ENCODE measurements at regions not wholly inside any gene's neighbourhood (a gene's known extent, or its start where the extent isn't known, plus 50 kb on each side); places are given as distances from the start of the nearest gene placed in this dataset.
"Not testable (repeated sequence)": the region's sequence is repeated elsewhere in the genome, so short reads cannot be mapped to it uniquely, and the experiment has no call there.

GRCh38 chr10:81109200-81109752, 571.6 kb downstream of the SH2D4B start:
- no peak for DNase-seq (ENCODE audit: low read depth)

DNA sequence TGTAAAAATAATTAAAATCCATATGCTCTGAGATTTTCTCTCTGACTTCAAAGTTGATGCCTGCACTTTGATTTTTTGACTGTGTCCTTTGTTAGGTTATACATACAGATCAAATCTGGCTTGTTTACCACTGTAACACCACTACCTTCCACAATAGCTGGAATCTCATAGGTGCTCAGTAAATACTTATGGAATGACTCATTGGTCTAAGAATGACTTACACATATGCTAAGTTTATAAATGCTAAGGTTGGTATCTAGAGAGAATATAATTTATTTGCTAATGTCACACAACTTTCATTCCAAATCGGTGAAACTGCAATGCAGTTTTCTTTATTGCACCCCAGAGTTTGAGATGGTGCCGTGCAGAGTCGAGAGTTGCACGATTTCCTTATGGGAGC, 578.5 kb downstream of the SH2D4B start:
- DNase-seq (ENCODE audit: low read depth): no peak

- DNase-seq (ENCODE audit: low read depth): no peak
Measured at GRCh38 chr10:81116990-81117389, 579.3 kb downstream of the SH2D4B start.

DNA sequence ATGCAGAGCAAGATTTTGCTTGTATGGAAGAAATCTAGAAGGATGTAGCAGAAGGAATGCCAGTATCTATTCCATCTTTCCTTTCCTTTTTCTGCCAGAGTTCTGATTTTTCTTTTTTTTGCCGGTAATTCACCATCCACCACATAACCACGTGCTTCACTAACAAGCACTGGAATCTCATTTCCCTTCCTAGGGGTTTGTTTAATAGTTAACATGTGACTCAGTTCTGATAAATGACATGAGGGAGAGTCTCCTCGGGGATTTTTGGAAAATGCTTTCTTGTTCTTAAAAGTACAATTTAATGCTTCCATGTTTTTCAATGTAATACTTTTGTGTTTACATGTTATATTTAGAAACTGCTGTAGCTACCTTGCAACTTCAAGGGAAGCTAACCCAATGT, 590.2 kb downstream of the SH2D4B start:
- no peak for DNase-seq (ENCODE audit: low read depth)

DNA sequence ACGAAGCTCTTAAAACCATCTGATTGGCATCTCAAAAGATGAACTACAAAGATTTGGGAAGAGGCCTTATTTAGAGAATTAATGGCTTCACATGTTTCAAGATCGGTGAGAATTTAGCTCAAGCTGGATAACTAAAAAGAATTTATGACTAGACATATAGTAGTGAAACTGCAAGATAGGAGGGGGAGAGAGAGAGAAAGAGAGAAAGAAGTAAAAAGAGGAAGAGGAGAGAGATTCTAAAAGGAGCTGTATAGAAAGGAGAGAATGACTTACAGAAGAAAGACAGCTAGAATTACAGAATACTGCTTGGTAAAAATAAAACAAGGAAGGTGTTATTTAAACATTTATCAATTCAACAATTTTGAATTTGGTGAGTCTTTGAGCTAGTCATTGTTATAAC, 592.3 kb downstream of the SH2D4B start:
- no peak for DNase-seq (ENCODE audit: low read depth)

DNA sequence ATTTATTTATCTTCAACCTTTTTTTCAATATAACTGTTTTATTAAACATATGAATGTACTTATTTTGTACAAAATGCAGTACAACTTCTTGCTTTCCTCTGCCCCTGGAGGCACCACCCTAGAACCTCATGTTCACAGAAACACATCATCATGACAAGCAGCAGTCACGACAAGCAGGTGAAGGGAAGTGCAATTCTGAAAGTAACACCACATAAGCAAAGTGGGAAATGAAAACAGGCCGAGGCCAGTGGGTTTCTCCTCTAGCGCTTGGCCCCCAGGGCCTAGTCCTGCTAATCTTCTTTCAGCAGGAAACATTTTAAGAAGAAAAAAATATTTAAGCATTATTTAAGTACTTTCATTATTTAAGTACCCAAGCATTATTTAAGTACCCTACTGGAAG, 598.1 kb downstream of the SH2D4B start:
- no peak for DNase-seq (ENCODE audit: low read depth)

DNA sequence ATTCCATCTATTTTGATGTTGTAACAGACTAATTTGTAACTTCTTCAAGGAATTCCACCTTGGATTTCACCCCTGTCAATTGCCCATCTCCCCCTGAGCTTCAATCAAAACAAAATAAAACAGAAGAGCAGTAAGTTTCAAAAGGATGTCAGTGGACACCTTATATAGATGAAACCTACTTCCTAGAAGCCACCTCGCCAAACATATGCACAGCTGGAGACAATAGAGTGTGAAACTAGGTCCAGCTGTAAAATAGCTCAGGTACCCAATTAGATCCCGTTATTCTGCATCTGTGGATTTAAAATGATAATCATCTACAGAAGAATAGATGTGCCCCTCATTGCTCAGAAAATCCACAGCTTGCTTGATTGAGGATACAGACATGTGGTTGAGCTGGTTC, 598.6 kb downstream of the SH2D4B start:
- DNase-seq (ENCODE audit: low read depth): no peak

- DNase-seq (ENCODE audit: low read depth): no peak
Measured at GRCh38 chr10:81145975-81146374, 608.3 kb downstream of the SH2D4B start.

GRCh38 chr10:81146436-81146835, 608.7 kb downstream of the SH2D4B start:
- DNase-seq (ENCODE audit: low read depth): no peak

GRCh38 chr10:81152656-81153055, 615.0 kb downstream of the SH2D4B start:
- no peak for DNase-seq (ENCODE audit: low read depth)

GRCh38 chr10:81157681-81158080, 620.0 kb downstream of the SH2D4B start:
- DNase-seq (ENCODE audit: low read depth): no peak

DNA sequence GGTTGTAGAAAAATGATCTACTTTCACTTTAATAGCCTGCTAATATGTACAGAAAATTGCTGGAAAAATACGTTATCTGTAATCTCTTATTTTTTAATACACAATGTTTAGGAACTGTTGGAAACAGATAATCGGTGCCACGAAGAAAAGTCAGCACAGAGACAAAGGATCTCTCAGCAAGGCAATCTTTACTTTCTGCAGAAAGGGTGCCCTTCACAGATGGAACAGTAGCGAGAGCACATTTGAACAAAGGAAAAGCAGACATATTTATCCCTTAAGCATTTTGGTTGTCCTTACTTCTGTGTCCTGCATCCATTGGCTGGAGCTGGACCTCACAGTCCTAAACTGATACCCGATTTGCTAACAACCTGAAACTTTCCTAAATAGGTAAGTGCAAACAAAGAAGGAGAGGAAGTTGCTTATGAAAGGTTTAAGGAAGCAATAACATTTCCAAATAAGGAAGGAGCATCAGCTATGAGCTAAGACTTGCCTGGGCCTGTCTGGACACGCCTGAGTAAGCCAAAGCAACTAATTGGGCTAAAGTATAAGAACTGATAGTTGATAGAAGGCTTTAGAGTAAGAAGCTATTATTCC, 640.0 kb downstream of the SH2D4B start:
- DNase-seq (ENCODE audit: low read depth): no peak

- DNase-seq (ENCODE audit: low read depth): no peak
Measured at GRCh38 chr10:81179324-81179723, 641.6 kb downstream of the SH2D4B start.

GRCh38 chr10:81179805-81180452, 642.2 kb downstream of the SH2D4B start:
- DNase-seq (ENCODE audit: low read depth): no peak

- DNase-seq (ENCODE audit: low read depth): no peak
Measured at GRCh38 chr10:81182296-81182695, 644.6 kb downstream of the SH2D4B start.

- no peak for DNase-seq (ENCODE audit: low read depth)
Measured at GRCh38 chr10:81192221-81192788, 654.6 kb downstream of the SH2D4B start.

- DNase-seq (ENCODE audit: low read depth): no peak
Measured at GRCh38 chr10:81200801-81201200, 663.1 kb downstream of the SH2D4B start.

DNA sequence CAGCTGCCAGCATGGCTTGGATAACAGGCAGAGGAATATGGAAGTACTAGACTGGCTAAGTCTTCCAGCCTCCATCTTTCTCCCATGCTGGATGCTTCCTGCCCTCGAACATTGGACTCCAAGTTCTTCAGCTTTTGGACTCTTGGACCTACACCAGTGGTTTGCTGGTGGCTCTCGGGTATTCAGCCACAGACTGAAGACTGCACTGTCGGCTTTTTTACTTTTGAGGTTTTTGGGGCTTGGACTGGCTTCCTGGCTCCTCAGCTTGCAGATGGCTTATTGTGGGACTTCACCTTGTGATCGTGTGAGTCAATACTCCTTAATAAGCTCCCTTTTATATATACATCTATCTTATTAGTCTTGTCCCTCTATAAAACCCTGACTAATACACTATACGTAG, 667.6 kb upstream of the NRG3 start:
- not testable (repeated sequence) for DNase-seq (ENCODE audit: low read depth)

DNA sequence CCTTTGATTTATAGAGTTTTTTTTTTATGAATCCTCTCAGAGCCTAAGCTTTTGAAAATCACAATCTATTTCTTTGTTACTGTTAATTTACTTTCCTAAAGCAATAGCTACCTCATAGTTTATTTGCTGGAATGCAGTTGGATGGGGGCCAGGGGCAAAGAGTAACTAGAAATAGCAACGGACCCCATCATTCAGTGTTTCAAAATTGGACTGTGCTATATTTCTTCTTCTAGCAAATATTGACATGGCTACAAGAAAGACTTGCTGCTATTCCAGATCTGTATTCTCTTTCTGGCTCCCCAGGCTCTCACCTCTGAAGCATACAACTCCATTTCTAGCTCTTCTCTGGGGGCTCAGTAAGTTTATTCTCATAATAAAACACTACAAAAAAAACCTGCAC, 661.6 kb upstream of the NRG3 start:
- DNase-seq (ENCODE audit: low read depth): no peak

- no peak for DNase-seq (ENCODE audit: low read depth)
Measured at GRCh38 chr10:81215498-81215897, 659.5 kb upstream of the NRG3 start.

- no peak for DNase-seq (ENCODE audit: low read depth)
Measured at GRCh38 chr10:81216949-81217348, 658.0 kb upstream of the NRG3 start.

GRCh38 chr10:81218307-81218706, 656.7 kb upstream of the NRG3 start:
- no peak for DNase-seq (ENCODE audit: low read depth)

DNA sequence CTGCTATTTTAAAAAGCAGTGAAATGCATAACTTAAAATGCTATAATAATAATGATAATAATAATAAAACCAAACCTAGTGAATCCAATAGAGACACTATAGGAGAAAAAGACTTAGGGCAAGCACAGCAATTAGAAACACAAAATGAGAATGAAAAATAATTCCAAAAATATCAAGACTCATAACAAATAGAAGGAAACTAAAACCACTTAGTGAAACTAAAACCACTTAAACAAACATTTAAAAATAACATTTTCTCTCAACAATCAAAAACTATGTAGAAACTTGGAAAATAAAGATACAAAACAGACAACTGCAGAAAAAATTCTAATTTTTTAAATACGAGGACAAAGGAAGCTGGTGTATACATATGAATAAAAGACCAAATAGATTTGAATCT, 655.2 kb upstream of the NRG3 start:
- no peak for DNase-seq (ENCODE audit: low read depth)

DNA sequence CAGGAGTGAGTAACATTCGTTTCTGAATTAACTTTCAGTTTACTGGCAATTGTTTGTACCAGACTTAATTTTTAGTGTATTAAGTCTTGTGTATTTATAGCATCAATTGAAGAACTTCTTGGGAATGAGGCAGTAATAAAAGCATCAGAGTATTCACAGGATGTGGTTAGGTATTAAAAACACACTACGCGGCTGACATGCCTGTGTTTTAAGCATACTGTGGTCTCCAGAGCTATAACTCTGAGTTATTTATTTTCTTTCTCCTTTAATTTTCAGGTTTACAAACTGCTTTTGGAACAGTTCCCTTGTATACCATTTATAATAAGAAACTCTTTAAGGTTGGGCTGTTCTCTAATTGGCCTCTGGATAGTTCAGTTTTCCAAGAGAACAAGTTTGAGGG, 626.1 kb upstream of the NRG3 start:
- no peak for DNase-seq (ENCODE audit: low read depth)
